Endothelial cell of umbilical vein (primary cell): ENCODE measurements at regions not wholly inside any gene's neighbourhood (a gene's known extent, or its start where the extent isn't known, plus 50 kb on each side); places are given as distances from the start of the nearest gene placed in this dataset.

Experiments used
- CTCF ChIP-seq, 2 donors: IDR thresholded peaks; 1 replicate in 1 of 2; 2 replicates in 1 of 2; pipeline ENCODE4 v1.5.1; 2011; ENCODE audit warnings: low read length in 2 of 2, mild to moderate bottlenecking in 2 of 2, moderate library complexity in 2 of 2, control low read depth in 1 of 2, inconsistent platforms in 1 of 2, low read depth in 1 of 2; ENCODE audit not compliant: insufficient read depth in 1 of 2; ENCODE audit errors: extremely low read depth in 1 of 2
- EZH2 ChIP-seq: IDR thresholded peaks from 2 replicates; pipeline ENCODE4 v1.6.1; 2012; ENCODE audit warnings: borderline replicate concordance, low read depth, mild to moderate bottlenecking, moderate library complexity, low read length, inconsistent platforms; ENCODE audit not compliant: severe bottlenecking
- FOS ChIP-seq: IDR thresholded peaks from 2 replicates; pipeline ENCODE4 v1.6.1; 2011; ENCODE audit warnings: mild to moderate bottlenecking, low read length, moderate library complexity, borderline replicate concordance; ENCODE audit not compliant: insufficient read depth
- GATA2 ChIP-seq: IDR thresholded peaks from 2 replicates; pipeline ENCODE4 v1.7.0; 2011; ENCODE audit warnings: low read depth, mild to moderate bottlenecking, moderate library complexity, mixed read lengths, low read length; ENCODE audit not compliant: insufficient read length, insufficient read depth
- JUN ChIP-seq: IDR thresholded peaks from 2 replicates; pipeline ENCODE4 v1.6.1; 2011; ENCODE audit warnings: borderline replicate concordance, low read depth; ENCODE audit not compliant: insufficient read length, insufficient read depth
- MAX ChIP-seq: IDR thresholded peaks from 2 replicates; pipeline ENCODE4 v1.6.1; 2011; ENCODE audit not compliant: insufficient read depth, insufficient read length
- MYC ChIP-seq: IDR thresholded peaks from one replicate; pipeline ENCODE4 v1.6.1; 2011; ENCODE audit warnings: mild to moderate bottlenecking, low read depth, low read length
- POLR2A ChIP-seq: IDR thresholded peaks from 2 replicates; pipeline ENCODE4 v1.6.1; 2012; ENCODE audit warnings: low read depth, mild to moderate bottlenecking, control low read depth, low read length
- POLR2AphosphoS5 ChIP-seq: IDR thresholded peaks from 2 replicates; pipeline ENCODE4 v1.6.1; 2012; ENCODE audit warnings: low read depth, mild to moderate bottlenecking, control low read depth, low read length, moderate library complexity; ENCODE audit not compliant: insufficient read depth

GRCh38 chr2:59752512-59752911 is 800.9 kb downstream of the BCL11A start:
- no peak for TF ChIP-seq EZH2
- TF ChIP-seq CTCF (IDR thresholded peaks at IDR 0.05; ENCODE audit: extremely low read depth in 1 of 2, insufficient read depth in 1 of 2, low read depth in 1 of 2, low read length in 2 of 2): no peak
- no peak for TF ChIP-seq POLR2AphosphoS5
- TF ChIP-seq MAX: no peak
- no peak for TF ChIP-seq MYC
- TF ChIP-seq POLR2A: no peak
- no peak for TF ChIP-seq JUN
- TF ChIP-seq GATA2: no peak
- no peak for TF ChIP-seq FOS
